Calu3 (cell line): ENCODE measurements at regions not wholly inside any gene's neighbourhood (a gene's known extent, or its start where the extent isn't known, plus 50 kb on each side); places are given as distances from the start of the nearest gene placed in this dataset.

Experiments used
- BruUV-seq: library from RNA; stranded (reverse); fragments of 400-500 nt; replicated peaks from 2 replicates; lab custom pipeline; 2021; lab: Mats Ljungman, UMichigan
- CTCF ChIA-PET: fragments of 300-600 bp; sonication (Branson Sonifier 250); formaldehyde crosslinking; loops from one replicate; lab custom pipeline; 2022; ENCODE audit warnings: antibody characterized with exemption; lab: Charles Lee
- DNase-seq: peaks from one replicate; pipeline ENCODE4 v3.0.0; 2022
- H3K27ac Mint-ChIP-seq: one replicate; pipeline ENCODE4 v1.8.0; 2022; ENCODE audit warnings: mixed read lengths; ENCODE audit not compliant: unreplicated experiment
- H3K27me3 Mint-ChIP-seq: one replicate; pipeline ENCODE4 v1.8.0; 2022; ENCODE audit warnings: mixed read lengths; ENCODE audit not compliant: unreplicated experiment
- H3K36me3 Mint-ChIP-seq: one replicate; pipeline ENCODE4 v1.8.0; 2022; ENCODE audit warnings: mild to moderate bottlenecking, moderate library complexity, mixed read lengths; ENCODE audit not compliant: insufficient read depth, unreplicated experiment
- H3K4me1 Mint-ChIP-seq: one replicate; pipeline ENCODE4 v1.8.0; 2022; ENCODE audit warnings: mild to moderate bottlenecking, low read depth, mixed read lengths; ENCODE audit not compliant: unreplicated experiment
- H3K4me3 Mint-ChIP-seq: one replicate; pipeline ENCODE4 v1.8.0; 2022; ENCODE audit warnings: mild to moderate bottlenecking, low read depth, moderate library complexity, mixed read lengths; ENCODE audit not compliant: unreplicated experiment
- H3K9me3 Mint-ChIP-seq: one replicate; pipeline ENCODE4 v1.8.0; 2022; ENCODE audit warnings: low read depth, mixed read lengths; ENCODE audit not compliant: unreplicated experiment
- intact Hi-C: fragments of 100-400 bp; cut with micrococcal nuclease; formaldehyde crosslinking; loops from one replicate; pipeline ENCODE4 v1.10.0; 2022; ENCODE audit not compliant: unreplicated experiment
- TF ChIP-seq, protein P1 (sequence below): fragments of 200-600 bp; IDR thresholded peaks from one replicate; pipeline ENCODE4 v1.8.0; 2022; ENCODE audit warnings: antibody characterized with exemption; ENCODE audit not compliant: unreplicated experiment

GRCh38 chrX:40816906-40817305 lies 81.6 kb upstream of the MED14 start:
- BruUV-seq = no TSS peak
- no peaks in the 10 kb centered on the region for H3K4me1 Mint-ChIP-seq
- no peaks in the 10 kb centered on the region for H3K36me3 Mint-ChIP-seq
- no peaks in the 10 kb centered on the region for H3K9me3 Mint-ChIP-seq
- no peak for DNase-seq
- TF ChIP-seq, protein P1, sequence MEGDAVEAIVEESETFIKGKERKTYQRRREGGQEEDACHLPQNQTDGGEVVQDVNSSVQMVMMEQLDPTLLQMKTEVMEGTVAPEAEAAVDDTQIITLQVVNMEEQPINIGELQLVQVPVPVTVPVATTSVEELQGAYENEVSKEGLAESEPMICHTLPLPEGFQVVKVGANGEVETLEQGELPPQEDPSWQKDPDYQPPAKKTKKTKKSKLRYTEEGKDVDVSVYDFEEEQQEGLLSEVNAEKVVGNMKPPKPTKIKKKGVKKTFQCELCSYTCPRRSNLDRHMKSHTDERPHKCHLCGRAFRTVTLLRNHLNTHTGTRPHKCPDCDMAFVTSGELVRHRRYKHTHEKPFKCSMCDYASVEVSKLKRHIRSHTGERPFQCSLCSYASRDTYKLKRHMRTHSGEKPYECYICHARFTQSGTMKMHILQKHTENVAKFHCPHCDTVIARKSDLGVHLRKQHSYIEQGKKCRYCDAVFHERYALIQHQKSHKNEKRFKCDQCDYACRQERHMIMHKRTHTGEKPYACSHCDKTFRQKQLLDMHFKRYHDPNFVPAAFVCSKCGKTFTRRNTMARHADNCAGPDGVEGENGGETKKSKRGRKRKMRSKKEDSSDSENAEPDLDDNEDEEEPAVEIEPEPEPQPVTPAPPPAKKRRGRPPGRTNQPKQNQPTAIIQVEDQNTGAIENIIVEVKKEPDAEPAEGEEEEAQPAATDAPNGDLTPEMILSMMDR = no peak
- H3K27ac Mint-ChIP-seq = no peak overlapping the region
- CTCF ChIA-PET = no interaction called here
- H3K27me3 Mint-ChIP-seq = no peaks in the 10 kb centered on the region
- no peak overlapping the region for H3K4me3 Mint-ChIP-seq
- intact Hi-C loops = no loop called here

GRCh38 chrX:40818236-40818635 lies 82.9 kb upstream of the MED14 start:
- DNase-seq = no peak
- Mint-ChIP-seq H3K4me1 (no peaks in the 10 kb centered on the region), H3K27me3 (no peaks in the 10 kb centered on the region), H3K36me3 (no peaks in the 10 kb centered on the region), H3K27ac (no peak overlapping the region), H3K4me3 (no peak overlapping the region), H3K9me3 (no peaks in the 10 kb centered on the region)
- CTCF ChIA-PET = no interaction called here
- intact Hi-C loops = no loop called here
- TF ChIP-seq, protein P1 = no peak
- BruUV-seq = no TSS peak

DNA sequence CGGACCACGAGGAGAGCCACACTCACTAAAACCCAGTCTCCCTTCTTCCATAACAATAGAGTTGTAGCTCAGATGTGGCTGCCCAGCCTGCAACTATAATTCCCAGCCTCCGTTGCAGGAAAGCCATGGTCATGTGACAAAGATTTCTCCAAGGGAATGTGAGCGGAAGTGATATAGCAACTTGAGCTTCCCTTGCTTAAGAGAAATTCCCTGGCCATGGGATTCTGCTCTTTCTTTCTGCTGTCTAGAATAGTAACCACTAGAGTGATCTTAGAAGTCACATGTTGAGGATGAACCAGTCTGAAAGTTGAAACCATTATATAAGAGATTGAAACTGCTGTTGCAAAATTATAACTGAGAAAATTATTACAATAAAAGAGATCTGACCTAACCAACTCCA lies 86.4 kb upstream of the MED14 start:
- Mint-ChIP-seq H3K4me1 (no peaks in the 10 kb centered on the region), H3K4me3 (no peak overlapping the region), H3K27me3 (no peaks in the 10 kb centered on the region), H3K27ac (no peak overlapping the region), H3K9me3 (peaks cover 2% of the 10 kb centered on the region), H3K36me3 (no peaks in the 10 kb centered on the region)
- DNase-seq = no peak
- no TSS peak for BruUV-seq
- TF ChIP-seq, protein P1 = no peak
- CTCF ChIA-PET = no interaction called here
- intact Hi-C loops = no loop called here

GRCh38 chrX:40827331-40827730 lies 92.0 kb upstream of the MED14 start:
- Mint-ChIP-seq H3K36me3 (no peaks in the 10 kb centered on the region), H3K27ac (no peak overlapping the region), H3K4me1 (no peaks in the 10 kb centered on the region), H3K27me3 (no peaks in the 10 kb centered on the region), H3K9me3 (peaks cover 2% of the 10 kb centered on the region), H3K4me3 (no peak overlapping the region)
- TF ChIP-seq, protein P1 = no peak
- BruUV-seq = no TSS peak
- CTCF ChIA-PET = no interaction called here
- intact Hi-C loops = no loop called here
- no peak for DNase-seq
